Activated CD4-positive, CD25-positive, alpha-beta regulatory T cell treated with anti-CD3 and anti-CD28 coated beads, Interleukin-2, amount 50 U/mL, for 24 hours (primary cell): ENCODE measurements at regions not wholly inside any gene's neighbourhood (a gene's known extent, or its start where the extent isn't known, plus 50 kb on each side); places are given as distances from the start of the nearest gene placed in this dataset.
"Not testable (repeated sequence)": the region's sequence is repeated elsewhere in the genome, so short reads cannot be mapped to it uniquely, and the experiment has no call there.

Experiments
- ATAC-seq, 2 donors: fragments of 150-1000 bp; cut with Tn5 transposase; one replicate each; pipeline ENCODE4 v1.10.0; 2021; ENCODE audit warnings: mild to moderate bottlenecking in 1 of 2, moderate library complexity in 1 of 2

GRCh38 chr12:108423486-108423885 is 84.4 kb upstream of the CMKLR1 start:
- no peak for ATAC-seq

- not testable (repeated sequence) for ATAC-seq
Measured at GRCh38 chr12:108421082-108421481, 82.0 kb upstream of the CMKLR1 start.

DNA sequence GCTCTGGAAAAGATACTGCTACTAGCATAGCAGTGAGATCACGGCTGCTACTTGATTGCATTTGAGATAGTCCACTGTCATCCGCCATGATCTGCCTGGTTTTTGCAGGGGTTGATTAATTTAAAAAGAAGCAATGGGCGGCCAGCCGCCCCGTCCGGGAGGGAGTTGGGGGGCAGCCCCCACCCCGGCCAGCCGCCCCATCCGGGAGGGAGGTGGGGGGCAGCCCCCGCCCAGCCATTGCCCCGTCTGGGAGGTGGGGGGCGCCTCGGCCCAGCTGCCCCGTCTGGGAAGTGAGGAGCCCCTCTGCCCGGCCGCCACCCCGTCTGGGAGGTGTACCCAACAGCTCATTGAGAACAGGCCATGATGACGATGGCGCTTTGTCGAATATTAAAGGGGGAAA is 81.3 kb upstream of the CMKLR1 start:
- not testable (repeated sequence) for ATAC-seq

DNA sequence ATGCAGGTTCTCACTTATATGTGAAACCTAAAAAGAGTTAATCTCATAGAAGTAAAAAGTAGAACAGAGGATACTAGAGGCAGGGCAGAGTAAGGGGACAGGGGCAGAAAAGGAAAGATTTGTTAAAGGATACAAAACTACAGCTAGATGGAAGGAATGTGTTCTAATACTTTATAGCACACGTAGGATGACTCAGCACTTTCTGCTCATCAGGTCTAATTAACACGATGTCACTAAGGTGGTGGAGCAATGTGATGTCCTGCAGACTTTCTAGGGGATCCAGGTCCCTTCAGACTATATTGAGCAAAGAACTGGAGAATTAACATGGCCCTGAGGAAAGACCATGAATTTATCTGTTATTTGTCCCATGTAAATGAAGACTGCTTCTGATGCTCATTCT is 80.8 kb upstream of the CMKLR1 start:
- ATAC-seq: no peak

DNA sequence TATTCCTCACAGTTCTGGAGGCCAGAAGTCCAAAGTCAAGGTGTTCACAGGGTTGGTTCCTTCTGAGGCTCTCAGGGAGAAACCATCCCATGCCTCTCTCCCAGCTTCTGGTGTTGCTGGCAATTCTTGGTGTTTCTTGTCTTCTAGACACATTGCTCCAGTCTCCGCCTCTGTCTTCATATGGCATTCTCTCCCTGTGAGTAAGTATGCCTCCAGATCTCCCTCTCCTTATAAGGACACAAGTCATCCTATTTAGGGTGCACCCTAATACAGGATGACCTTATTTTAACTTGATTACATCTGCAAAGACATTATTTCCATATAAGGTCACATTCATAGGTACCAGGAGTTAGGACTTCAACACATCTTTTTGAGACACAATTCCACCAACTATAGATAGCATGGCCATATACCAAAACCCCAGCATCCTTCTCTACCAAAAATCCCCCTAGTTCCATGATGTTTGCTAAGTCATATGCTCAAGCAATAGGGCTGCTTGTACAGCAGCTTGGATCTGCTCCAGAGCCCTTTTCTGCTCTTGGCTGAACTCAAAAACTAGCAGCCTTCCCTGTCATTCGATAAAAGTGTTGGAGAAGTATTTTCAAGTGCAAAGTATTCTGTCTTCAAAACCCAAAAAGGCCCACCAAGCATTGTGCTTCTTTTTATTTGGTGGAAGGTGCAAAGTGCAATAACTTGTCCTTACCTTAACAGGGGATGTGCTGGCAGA is 79.2 kb upstream of the CMKLR1 start:
- ATAC-seq: no peak

GRCh38 chr12:108414021-108414420 is 74.9 kb upstream of the CMKLR1 start:
- ATAC-seq: no peak

DNA sequence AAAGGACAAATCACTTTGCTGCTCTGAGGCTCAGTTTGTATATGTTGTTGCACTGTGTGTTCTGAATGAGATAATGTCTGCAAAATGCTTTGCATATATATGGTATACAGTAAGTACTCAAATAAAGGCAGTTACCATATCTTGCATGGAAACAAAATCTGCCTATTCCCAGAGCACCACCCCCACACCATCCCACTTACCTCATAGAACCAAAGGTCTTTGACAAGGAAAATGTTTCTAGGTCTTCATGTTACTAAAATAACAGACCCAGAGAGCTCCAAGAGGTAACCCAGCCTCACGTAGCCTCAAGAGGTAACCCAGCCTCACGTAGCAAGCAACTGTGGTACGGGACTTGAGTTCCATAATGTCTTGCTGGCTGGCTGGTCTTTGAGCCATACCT is 71.6 kb upstream of the CMKLR1 start:
- ATAC-seq: no peak

DNA sequence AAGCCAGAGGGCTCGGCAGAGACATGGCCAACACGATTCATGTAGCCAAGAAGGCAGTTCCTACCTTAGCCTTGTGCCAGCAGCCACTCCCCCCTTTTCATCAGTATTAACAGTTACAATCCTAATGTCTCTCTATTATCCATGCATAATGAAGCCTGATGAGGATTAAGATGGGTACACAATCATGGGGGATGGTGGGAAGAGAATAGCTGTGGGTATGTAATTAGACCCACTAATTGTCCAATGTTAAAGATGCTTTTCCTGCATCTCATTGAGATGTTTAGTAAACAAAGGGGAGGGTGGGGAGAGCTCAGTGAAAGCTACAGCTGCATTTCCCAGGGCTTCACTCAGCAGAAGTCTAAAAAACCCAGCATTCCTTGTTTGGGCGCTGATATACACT is 70.4 kb upstream of the CMKLR1 start:
- no peak for ATAC-seq

DNA sequence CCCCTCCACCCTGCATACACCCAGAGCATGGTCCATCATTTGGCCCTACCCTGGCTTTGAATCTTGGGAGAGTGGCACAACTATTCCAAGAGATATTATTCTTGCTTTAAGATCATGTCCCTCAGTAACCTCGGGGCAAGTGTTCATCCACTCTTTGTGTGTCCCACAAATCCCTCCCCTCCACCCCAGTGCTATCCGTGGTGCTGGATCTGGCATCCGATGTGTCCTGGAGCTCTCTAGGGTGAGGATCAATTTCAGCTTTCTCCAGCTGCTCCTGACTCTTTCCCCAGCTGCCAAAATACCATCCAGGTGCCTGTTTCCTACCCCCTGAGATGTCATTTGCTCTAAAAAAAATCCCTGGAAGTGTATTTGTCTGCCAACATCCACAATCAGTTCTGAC is 64.8 kb upstream of the CMKLR1 start:
- ATAC-seq: no peak

GRCh38 chr12:108401964-108402363 is 62.9 kb upstream of the CMKLR1 start:
- no peak for ATAC-seq

DNA sequence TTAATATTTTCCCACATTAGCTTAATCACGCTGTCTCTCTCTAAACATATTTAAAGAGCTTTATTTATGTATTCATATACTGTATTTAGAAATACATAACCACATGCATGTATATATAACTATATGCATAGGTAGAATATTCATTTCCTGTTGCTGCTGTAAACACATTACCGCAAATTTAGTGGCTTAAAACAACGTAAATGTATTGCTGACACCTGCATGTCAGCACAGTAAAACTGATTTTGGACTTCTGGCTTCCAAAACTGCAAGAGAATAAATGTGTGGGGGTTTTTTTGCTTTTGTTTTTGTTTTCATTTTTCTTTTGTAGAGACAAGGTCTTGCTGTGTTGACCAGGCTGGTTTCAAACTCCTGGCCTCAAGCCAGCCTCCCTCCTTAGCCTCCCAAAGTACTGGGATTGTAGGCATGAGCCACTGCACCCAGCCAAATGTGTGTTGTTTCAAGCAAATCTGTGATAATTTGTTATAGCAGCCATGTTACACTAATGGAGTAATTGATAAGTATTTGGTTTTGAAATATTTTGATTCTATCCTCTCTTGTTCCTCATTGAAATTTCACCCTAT is 61.9 kb upstream of the CMKLR1 start:
- no peak for ATAC-seq

DNA sequence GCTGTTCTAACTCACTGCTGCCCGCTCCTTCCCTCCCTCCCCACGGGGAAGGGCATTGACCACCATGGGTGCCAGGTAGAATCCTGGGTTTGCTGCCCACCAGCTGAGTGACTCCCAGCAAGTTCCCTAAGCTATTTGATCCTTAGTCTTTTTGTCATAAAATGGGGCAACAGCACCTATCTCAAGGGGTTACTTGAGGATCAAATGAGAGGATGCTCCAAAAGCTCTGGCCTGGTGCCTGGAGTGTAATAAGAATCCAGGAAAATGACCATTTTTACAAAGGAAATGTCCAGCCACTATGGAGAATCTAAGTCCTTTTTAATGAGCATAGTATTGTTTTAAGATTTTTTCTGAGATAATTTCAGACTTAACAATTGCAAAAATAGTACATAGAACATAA is 61.4 kb upstream of the CMKLR1 start:
- ATAC-seq: no peak

GRCh38 chr12:108400056-108400455 is 60.9 kb upstream of the CMKLR1 start:
- no peak for ATAC-seq

DNA sequence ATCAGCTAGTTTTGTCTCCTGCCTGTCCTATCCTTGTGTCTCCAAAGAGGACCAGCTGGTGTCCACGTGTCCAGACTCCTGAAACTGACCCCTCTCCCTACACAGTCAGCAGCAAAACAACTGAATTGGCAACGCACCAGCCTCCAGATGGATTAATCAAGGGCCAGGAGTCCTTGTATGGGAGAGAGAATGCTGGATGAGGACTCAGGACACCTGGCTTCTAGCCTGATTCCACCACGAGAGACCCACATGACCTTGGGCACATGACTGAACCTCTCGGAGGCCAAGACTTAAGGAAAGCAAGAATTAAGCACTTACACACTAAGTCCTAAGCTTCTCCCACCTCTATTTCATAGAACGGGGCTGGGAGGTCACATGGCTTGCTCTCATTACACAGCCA is 60.4 kb upstream of the CMKLR1 start:
- no peak for ATAC-seq

DNA sequence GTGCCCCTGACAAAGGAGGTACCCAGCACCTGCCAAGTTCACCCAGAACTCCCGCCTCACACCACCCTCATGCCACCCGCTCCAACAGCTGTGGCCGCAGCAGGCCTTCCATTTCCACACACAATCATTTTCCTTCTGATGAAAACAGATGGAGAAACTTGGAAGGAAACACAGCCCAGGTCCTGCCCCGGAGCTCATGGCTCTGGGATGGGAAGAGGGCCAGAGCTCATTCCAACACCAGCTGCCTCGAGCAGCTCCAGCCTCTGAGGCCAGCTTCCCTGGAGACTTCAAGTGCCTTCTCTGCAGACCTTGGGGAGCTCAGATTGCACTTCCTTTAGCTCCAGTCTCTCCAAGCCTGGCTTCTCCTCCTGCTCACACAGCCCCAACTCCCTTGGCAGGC is 55.1 kb upstream of the CMKLR1 start:
- ATAC-seq: no peak

GRCh38 chr12:108392284-108392683 is 53.2 kb upstream of the CMKLR1 start:
- no peak for ATAC-seq

DNA sequence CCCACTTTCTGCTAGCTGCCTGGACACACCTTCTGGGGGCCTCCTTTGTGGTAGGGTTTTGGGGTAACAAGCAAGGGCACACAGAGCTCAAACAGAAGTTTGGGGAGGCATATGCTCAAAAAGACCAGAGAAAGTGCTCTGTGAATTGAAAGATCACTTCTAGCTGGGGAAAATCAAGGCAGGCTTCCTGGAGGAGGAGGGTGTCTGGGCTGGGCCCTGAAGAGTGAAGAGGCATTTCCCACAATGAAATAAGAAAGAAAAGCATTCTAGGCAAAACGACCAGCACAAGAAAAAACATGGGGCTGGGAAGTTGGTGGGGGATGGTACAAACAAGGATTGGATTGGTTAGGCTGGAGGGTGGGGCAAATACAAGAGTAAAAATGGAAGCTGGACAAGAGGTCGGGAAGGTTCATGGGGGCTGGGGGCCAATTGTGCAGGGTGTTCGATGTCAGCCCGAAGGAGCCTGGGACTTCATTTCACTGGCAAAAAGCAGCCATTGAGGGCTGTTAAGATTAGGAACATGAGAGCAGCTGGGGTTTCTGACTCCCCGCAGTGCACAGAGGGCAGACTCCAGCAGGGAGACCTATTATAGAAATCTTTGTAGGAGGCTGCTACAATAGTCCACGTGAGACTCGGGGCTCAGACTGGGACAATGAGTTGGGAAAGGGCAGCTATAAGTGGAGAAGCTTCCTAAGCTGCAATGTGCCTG is 51.5 kb upstream of the CMKLR1 start:
- ATAC-seq: no peak

DNA sequence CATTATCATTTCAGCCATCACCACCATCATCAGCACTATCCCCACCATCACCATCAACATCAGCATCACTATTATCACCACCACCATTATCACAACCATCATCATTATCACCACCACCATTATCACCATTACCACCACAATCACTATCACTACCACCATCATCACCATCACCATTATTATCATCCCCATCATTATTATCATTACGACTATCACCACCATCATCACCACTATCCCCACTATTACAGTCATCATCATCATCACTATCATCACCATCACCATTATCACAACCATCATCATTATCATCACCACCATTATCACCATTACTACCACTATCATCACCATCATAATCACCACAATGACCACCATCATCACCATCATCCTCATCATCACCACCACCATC is 50.4 kb upstream of the CMKLR1 start:
- no peak for ATAC-seq
